Islet precursor cell (in vitro differentiated cells): ENCODE measurements at regions not wholly inside any gene's neighbourhood (a gene's known extent, or its start where the extent isn't known, plus 50 kb on each side); places are given as distances from the start of the nearest gene placed in this dataset.
A peak's percentile ranks its signal among the peaks of the same experiment; 100 is the strongest.
"Not testable (repeated sequence)": the region's sequence is repeated elsewhere in the genome, so short reads cannot be mapped to it uniquely, and the experiment has no call there.

Experiments used
- DNase-seq: peaks from one replicate; pipeline ENCODE4 v3.0.0-alpha.2; 2018

DNA sequence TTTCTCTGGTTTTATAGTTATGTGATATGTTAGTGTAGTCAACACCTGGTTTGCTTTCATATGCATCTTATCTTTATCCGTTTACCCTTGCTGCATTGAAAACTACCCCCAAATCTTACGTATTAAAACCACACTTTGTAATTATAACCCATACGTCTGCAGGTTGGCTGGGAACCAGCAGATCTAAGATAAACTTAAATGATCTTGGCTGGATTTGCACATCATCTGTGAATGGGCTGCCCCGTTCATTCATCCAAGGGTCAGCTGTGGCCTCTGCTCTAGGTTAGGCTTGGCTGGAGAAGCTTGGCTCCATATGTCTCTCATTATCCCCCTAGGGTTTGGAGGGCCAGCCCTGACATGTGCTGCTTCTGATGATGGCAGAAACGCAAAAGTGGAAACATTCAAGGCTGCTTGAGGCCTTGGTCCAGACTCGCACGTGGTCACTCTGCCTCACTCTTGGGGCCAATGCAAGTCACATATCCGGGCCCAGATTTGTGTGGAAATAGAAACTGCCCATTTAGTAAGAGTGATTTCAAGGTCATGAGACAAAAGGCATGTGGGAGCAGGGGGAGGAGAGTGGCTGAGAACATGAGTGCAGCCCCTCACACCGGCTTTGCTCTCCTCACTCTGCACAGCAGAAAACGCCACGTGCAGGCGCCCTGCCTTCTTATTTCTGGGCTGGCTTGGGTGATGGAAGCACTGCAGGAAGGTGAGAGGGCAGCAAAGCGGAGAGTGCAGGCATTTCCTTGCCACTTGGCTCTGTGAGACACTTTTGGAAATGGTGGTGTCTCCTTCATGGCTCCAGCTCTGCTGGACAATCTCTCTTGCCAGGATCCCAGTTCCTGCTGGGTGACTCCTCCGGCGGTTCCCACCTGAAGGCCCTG is 553.8 kb downstream of the GLRX3 start:
- no peak for DNase-seq

DNA sequence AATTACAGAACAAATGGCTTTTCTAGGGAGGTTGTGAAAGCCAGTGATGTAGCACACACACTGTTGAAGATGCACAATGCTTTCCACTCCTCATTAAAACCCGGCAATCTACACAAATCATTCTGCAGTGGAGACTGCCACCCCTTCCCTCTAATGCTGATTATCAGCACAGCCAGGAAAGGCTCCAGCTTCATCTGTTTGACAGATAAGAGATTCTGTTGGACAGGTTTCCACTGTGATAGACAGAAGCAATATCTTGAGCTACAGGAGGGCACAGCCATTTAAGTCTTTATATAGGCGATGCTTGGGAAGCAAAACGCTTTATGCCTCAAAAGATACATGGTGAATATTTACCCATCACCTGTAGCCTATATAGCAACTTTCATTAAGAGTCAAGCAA is 555.6 kb downstream of the GLRX3 start:
- DNase-seq, result no peak

DNA sequence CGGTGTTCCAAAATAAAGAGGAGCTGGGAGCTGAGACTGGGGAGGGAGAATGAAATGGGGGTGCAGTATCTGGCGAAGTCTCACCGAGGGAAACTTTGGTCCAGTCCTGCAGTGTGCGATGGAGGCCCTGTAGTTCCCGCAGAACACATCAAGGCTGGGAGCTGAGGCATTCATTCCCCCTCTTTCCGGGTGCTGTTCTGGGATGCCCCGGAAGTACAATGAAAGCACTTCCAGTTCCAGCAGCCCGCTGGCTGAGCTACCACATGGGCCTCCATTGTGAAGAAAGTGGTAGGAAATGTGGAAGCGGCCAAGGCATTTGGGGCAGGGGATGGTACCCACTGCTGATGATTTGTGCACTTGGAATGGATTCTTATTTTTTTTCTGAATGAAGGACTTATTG is 560.7 kb downstream of the GLRX3 start:
- DNase-seq, result no peak

DNA sequence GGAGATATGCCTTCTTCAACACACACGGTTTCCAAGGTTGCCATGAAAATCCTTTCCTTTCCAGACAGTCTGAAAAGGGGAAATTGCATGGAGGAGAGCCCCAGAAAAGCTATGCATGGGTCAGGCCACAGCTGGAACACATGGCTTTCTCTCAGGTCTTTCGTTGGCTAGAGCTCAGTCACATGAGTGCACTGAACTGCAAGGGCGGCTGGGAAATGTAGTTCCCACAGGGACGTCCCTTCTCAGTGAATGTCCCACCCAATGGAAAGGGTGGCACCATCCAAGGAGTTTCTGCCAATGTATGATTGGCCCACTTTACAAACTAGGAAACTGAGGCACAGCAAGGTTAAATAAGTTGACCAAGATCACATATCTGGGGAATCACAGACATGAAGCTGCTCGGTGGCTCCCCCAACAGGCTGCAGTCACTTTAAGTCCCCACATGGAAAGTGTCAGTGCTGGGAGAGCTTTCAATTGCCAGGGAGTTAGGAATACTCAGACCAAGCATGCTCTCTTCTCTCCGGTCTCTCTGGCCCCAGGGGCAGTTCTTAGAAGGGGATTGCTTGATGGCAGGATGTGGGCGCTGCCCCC is 571.3 kb downstream of the GLRX3 start:
- DNase-seq, result no peak

DNA sequence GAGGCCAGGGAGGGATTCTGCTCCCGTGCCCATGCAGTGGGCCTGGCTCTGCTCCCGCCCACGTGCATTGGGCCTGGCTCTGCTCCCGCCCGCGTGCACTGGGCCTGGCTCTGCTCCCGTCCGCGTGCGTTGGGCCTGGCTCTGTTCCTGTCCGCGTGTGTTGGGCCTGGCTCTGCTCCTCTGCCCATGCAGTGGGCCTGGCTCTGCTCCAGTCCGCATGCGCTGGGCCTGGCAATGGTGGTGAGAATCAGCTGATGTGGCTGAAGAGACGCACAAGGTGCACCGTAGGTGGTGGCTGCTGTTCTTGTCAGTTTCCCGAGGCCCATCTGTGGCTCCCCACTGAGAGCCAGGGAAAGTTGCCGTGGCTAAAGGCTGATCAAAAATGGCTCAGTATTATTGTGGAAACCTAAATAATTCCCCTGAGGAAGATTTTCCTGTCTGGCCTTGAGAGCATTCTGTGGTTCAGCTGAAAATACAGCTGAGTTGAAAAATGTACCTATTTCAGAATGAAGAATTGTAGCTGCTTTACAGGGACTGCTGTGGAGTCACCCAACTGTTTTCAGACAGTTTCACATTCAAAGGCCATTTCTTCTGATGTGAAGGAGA is 572.4 kb downstream of the GLRX3 start:
- DNase-seq, result no peak

DNA sequence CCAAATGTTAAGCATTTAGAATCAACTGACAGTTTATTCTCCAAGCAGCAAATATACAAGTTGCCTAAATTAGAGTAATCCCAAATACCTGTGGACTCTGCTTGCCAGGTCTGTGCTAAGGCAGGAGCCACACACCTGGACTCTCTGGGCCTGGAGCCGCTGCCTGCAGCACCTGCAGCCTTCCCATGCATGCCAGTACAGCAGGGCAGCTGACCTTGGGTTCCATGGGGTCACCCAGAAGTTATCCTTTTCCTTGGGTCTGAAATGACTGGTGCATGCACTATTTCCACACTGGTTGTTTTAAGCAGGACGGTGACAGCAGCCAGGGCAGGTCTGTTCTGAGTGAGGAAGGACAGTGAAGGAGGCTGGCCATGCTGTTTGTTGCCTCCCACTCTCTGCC is 573.2 kb downstream of the GLRX3 start:
- no peak for DNase-seq

DNA sequence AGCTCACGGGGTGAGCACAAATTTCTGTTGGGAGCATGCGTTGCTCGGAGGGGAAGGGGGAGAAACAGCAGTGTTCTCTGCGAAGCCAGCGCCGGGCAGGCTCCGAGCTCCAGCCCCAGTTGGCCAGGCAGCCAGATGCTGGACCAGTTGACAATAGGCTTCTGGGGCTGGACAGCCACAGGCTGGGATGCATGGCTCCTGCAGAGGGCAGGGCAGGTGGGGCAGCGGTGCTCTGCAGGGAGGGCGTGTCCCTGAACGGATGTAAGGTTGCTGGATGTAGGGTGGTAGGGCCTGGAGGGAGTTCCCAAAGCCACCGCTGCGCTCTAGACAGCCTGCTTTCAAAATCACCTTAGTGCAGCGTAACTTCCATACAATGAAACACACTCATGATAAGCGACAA is 574.9 kb downstream of the GLRX3 start:
- no peak for DNase-seq

DNA sequence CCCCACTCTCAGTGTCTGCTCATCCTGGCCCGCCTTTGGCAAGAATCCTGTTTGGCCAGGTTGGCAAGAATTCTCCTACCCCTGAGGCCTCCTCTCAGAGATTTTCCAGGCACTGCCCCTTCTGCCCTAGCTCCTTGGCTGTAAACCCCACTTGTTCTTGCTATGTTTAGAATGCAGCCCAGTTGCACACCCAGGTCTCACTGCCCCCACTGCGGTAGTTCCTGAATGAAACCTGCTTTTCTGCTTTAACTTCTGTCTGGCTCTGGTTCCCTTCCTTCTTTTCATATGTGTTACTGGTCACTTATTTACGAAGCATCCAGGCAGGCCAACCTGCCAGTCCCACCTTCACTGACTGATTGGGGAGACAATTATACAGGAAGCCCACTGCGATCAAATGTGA is 576.9 kb downstream of the GLRX3 start:
- DNase-seq, result peak; percentile 75

DNA sequence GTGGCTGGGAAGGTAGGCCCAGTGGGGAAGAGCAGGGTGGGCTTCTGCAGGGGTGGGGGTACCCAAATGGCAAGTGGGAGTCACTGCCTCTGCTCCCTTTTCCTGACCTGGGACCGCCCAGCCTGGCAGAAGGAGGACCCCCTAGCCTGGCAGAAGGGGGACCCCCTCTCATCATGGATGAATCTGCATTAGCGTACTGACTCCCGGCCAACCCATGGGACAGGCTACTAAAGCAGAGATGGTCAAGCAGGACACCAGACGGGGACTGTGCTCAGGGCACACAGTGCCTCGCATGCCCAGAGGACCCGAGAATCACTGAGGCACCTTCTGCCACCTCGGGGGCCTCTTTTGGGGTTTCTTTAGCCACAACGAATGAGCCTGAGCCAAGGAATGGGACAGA is 577.5 kb downstream of the GLRX3 start:
- DNase-seq, result no peak

DNA sequence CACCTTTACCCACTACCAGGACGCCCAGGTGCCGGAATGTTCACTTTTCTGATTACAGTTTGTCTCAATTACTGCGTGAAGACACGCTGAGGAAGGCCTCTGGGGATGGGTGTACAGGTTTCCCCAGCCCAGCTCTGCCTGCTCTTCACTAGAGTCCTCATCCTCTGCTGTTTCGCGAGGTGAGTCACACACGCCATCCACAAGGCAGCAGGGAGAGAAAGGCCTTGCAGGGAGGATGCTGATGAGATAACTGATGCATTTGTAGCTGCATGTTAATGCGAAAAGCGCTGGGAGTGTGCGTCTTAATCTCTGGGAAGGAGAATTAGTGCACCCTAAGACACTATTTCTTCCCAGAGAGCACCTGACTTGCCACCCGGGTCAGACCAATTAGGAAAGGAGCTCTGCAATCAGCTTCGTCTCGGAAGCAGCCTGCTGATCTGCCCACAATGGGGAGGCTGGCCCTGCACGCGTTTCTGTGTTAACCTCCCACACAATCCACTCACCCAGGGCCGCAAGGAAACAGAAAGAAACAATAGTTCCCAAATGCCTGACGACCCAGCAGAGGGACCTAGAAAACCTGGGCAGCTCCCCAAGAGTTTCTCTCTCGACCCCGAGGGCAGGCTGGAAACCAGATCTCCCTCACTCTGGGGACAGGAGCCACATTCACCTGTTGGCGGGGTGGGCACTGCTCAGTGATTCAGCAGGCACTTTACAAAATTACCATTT is 578.7 kb downstream of the GLRX3 start:
- DNase-seq, result peak; percentile 79

DNA sequence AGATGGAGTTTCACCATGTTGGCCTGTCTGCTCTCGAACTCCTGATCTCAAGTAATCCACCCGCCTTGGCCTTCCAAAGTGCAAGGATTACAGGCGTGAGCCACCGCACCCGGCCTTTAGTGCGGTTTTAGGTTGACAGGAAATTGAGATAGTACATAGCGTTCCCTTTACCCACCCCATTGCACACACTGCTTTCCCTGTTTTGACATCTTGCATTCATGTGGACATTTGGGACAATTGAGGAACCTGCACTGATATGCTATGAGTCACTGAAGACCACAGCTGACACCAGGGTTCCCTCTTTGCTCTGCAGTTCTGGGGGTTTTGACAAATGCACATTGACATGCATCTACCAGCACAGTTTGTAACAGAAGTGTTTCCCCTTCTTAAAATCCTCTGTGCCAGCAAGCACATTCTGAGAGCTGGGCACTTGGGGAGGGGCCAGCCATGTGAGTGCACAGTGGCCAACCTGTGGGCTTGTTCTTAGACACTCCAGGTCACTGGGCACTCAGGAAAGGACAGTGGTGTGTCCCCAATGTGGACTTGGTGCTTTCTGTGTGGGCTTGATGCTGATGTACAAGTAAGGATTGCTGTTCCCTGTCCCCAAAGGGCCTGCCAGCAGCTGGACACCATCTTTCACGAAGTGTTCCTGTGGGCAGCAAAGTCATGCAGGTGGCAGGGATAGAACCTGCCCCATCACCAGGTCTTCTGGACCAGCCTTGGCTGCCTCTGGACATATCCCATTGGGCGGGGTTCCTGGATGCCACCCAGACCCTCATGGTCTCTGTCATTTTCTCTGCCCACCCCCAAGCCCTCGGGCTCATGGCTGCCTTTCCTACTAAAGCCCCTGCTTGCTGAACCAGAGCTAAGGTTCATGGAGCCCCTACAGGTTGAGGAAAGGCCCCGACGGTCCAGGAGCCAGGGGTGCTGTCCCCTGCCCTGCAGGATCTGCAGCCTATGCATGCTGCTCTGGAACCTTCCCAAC is 579.8 kb downstream of the GLRX3 start:
- DNase-seq, result no peak

DNA sequence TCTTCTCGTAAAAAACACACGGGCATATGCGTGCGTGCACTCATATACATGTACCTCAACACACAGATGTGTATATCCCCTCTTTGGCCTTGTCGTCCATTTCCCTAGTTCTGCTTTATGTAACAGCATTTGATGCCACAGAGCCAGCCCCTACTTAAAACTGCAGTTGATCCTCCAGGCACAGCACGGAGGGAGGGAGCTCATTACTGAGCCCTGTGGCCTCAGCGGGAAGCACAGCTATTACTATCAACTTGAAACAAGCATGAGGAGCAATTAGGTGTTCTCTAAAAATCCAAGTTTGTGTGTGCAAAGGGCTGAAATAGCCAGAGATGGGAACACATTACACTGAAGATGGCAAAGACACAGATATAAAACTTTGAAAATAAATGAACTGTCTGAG is 580.9 kb downstream of the GLRX3 start:
- DNase-seq, result no peak

DNA sequence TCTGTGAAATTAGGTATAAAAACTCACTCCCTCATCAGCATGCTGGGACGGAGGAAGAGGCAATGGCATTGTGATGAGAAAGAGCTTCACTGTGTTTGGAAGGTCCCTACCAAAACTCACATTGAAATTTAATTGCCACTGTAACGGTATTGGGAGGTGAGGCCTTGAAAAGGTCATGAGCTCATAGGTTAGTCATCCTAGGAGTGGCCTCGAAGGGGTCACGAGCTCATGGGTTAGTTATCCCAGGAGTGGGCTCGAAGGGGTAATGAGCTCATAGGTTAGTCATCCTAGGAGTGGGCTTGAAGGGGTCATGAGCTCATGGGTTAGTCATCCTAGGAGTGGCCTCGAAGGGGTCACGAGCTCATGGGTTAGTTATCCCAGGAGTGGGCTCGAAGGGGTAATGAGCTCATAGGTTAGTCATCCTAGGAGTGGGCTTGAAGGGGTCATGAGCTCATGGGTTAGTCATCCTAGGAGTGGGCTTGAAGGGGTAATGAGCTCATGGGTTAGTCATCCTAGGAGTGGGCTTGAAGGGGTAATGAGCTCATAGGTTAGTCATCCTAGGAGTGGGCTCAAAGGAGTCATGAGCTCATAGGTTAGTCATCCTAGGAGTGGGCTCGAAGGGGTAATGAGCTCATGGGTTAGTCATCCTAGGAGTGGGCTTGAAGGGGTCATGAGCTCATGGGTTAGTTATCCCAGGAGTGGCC is 582.7 kb downstream of the GLRX3 start:
- DNase-seq, result not testable (repeated sequence)

DNA sequence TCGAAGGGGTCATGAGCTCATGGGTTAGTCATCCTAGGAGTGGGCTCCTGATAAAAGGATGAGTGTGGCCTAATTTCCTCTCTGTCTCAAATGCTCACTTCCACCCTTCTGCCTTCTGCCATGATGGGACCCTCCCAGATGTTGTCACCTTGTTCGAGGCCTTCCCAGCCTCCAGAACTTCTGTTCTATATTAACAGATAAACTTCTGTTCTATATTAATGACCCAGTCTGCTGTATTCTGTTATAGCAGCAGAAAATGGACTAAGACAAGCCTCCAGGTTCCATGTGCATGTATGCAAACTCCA is 583.2 kb downstream of the GLRX3 start:
- DNase-seq, result no peak

DNA sequence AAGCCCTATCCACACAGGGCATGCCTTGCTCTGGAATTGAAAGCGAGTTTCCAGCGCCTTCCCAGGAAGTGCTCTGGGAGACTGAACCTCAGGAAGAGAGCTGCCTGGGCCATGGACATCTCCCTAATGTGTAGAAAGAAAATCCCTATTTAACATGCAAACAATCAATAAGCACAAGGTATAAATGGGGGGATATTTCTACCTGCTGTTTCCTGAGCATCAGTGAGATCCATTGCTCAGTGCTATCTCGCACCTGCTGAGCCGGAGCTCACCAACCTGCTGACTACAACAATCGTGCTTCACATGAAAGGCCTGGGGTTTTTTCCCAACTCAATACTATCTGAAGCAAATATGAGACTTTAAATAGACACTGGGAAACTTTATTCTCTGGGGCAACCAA is 584.0 kb downstream of the GLRX3 start:
- no peak for DNase-seq

DNA sequence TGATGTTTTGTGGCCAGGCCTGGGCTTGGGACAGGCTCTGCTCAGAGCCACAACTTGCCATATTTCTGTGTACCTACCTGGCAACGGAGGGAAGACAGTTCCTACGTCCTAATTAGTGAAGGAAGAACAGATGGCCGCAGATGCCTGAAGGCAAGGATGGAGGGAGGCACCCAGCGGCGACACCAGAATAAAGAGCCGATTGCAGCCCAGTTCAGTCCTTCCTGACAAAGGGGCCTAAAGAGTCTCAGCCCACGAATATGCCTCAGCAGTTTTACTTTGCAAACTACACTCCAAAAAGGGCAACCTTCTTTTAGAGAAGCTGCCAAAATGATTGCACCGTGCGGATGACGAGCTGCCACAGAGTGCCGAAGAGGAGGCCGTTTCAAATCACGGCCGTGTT is 585.8 kb downstream of the GLRX3 start:
- DNase-seq, result no peak

DNA sequence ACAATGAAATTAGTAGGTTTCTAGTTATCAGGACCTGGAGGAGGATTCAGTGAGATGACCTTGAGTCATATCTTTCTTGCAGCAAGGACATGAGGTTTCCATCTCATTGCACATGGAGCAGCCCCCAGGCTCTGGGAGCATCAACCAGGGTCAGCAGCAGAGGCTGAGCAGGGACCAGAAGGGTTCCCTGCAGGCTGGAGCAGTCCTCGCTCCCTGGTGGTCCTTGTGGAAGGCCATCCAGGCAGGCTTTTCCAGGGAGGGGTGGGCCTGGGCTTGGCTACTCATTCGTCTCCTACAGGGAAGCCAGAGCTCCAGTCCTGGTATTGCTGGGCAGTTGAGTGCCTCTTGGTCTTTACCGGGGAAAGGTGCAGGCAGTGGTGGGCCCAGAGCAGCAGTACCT is 587.5 kb downstream of the GLRX3 start:
- DNase-seq, result no peak

DNA sequence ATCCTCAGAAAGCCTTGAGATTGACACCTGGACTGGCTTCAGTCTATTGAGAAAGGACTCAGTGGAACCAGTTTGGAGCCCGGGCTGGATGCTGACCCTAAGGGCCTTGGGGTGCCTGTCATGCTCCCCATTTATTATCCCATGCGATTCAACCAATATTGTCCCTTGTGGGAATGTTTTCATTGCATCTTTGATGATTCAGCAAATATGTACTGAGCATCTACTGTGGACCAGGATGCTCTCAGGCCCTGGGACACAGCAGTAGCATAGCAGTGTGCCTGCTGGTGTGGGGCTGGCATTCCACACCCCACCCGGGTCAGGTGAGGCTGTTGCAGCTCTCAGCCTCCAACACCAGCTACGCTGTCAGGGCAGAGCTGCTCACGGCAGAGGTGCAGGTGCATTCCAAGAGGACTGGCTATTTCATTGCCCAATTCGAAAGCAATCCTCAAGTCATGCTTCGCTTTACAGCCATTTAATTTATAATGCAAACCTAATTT is 586.0 kb downstream of the TCERG1L start:
- DNase-seq, result no peak

DNA sequence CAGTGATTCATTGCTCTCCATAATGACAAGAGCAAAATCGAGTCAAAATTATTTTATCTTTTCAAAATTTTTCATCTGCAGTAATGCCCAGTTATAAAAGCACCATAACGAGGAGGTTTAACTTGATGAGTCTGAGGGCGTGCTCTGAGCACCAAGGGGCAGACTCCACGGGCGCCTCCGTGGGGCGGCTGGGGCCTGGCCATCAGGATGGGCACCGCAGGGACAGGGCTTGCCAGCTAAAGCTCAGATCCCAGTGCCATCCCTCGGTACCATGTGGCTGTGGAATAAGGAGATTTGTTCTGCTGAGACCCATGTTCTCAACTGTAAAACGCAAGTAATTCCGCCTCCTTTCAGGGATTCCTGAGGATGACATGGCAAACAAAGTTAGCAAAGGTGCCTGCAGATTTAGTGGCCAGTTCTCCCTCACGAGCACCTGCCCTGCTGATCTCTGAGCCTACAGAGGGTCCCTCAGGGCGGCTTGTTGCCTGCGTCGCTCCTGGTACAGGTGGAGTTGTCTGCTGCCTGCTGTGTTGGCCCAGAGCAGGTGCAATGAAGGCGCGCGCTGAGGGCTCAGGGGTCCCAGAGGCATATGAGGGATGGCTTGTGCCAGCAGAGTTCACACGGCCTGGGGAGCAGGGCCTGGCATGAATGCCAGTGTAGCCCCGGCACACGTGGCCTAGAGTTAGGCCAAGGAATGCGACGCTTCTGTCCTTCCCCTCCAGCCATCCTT is 584.4 kb downstream of the TCERG1L start:
- DNase-seq, result no peak

DNA sequence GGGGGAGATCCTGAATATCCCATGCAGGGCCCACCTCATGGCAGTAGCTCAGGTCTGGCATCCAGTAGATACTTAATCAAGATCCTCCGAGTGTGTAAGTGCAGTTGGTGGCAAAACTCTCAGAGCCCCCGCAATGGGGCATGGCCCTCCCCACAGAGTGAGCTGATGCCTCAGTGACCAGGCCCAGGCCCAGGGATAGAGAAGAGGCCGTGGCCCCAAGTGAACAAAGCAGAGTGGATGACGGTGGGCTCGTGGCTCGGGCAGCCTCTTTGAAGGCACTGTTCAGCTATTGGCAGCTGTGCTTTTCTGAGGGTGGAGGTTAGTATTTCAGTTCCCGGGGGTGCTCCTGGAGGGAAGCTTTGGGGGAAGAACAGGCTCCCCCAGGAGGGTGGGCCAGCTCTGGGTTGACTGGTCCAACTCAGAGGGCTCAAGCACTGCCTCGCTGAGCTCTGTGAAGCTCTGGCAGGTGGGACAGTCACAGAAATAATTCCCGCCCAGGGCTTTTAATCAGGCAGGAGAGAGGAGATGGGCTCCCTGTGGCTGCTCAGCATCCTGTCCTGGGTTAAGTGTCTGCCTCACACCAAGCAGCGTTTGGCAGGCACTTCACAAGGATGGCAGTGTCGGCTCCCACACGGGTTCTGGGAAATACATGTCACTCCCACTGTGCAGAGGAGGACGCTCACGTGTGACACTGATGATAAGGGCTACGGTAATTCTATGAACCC is 583.6 kb downstream of the TCERG1L start:
- DNase-seq, result no peak
